GM12891 (cell line): ENCODE measurements at regions not wholly inside any gene's neighbourhood (a gene's known extent, or its start where the extent isn't known, plus 50 kb on each side); places are given as distances from the start of the nearest gene placed in this dataset.

ENCODE experiments used
- DNase-seq: peaks from one replicate; pipeline ENCODE4 v3.0.0; 2011; ENCODE audit warnings: low spot score; ENCODE audit not compliant: insufficient read length
- FAIRE-seq: peaks from 2 replicates; lab custom pipeline; 2011; peaks lifted over from hg19 to GRCh38; lab: Jason Lieb, UNC
- PAX5 ChIP-seq: IDR thresholded peaks from 2 replicates; pipeline ENCODE4 v1.6.1; 2011; ENCODE audit warnings: low read length, moderate library complexity, mild to moderate bottlenecking; ENCODE audit not compliant: insufficient read depth, severe bottlenecking
- POLR2A ChIP-seq: IDR thresholded peaks from 2 replicates; pipeline ENCODE4 v1.6.1; 2011; ENCODE audit warnings: low read depth, low read length, control low read depth
- POLR2AphosphoS5 ChIP-seq: IDR thresholded peaks from 2 replicates; pipeline ENCODE4 v1.6.1; 2011; ENCODE audit warnings: low read depth, low read length, control low read depth
- POU2F2 ChIP-seq: IDR thresholded peaks from 2 replicates; pipeline ENCODE4 v1.6.1; 2011; ENCODE audit warnings: low read depth, mild to moderate bottlenecking, control low read depth, low read length, moderate library complexity
- SPI1 ChIP-seq: IDR thresholded peaks from 2 replicates; pipeline ENCODE4 v1.6.1; 2011; ENCODE audit warnings: low read depth, low read length, control low read depth
- TAF1 ChIP-seq: IDR thresholded peaks from 2 replicates; pipeline ENCODE4 v1.6.1; 2011; ENCODE audit warnings: low read depth, low read length, control low read depth

- no peak for FAIRE-seq
- no peak for DNase-seq
- no peak for TF ChIP-seq SPI1
- no peak for TF ChIP-seq POLR2AphosphoS5
- no peak for TF ChIP-seq PAX5
- TF ChIP-seq TAF1: no peak
These were observed 149.3 kb downstream of the TTC32 start for GRCh38 chr2:19752500-19752899.

DNA sequence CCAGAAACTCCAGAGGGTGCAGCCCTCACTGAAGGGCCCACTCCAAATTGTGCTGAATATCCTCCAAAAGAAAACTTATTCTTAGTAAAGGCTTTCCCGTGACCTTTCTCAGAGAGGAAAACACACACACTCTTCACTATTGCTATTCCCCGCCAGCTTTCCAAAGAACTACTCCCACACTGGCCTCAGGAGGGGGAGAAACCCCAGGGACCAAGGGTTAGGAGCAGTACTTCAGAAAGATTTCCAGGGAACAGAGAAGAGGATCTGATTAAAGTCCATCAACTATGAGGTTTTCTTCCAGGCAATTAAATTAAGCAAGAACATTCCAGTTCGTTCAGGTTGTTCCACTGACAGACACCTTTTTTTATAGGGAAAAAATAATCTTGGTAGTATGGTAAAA, 150.2 kb downstream of the TTC32 start:
- TF ChIP-seq POLR2A (no peak), POU2F2 (no peak), POLR2AphosphoS5 (no peak), SPI1 (no peak), TAF1 (no peak), PAX5 (no peak)
- FAIRE-seq (no peak), DNase-seq (no peak)

DNA sequence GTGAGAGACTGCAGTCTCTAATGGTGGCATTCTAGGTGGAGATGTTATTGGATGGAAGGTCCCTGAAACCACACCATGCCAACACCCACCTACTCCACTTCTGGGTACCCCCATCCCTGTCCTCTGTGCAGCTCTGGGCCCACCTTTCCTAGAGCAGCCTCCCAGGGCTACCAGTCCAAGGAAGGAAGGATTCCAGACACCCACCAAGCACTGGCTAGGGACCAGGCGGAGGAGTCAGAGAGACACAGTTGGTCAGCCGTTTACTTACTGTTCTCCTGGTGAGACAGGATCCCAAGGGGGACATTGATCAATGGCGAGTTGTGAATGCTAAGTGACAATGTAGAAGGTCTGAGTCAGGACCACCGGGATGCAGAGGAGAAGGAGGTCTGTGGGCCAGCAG, 151.6 kb downstream of the TTC32 start:
- DNase-seq: no peak
- TF ChIP-seq POU2F2 (no peak), PAX5 (no peak), SPI1 (no peak)
- FAIRE-seq: no peak

- no peak for FAIRE-seq
- no peak for TF ChIP-seq POLR2AphosphoS5
- no peak for TF ChIP-seq POU2F2
- no peak for TF ChIP-seq TAF1
These were observed 152.3 kb downstream of the TTC32 start for GRCh38 chr2:19749507-19749836.

GRCh38 chr2:19748711-19749506, 152.9 kb downstream of the TTC32 start:
- FAIRE-seq: no peak
- TF ChIP-seq POLR2A: no peak
- no peak for TF ChIP-seq POLR2AphosphoS5
- no peak for TF ChIP-seq PAX5
- TF ChIP-seq SPI1: no peak
- no peak for TF ChIP-seq TAF1
- TF ChIP-seq POU2F2: no peak

More at GRCh38 chr2:19749507-19749836, 152.3 kb downstream of the TTC32 start:
- DNase-seq: no peak

GRCh38 chr2:19748073-19748375, 153.8 kb downstream of the TTC32 start:
- TF ChIP-seq POLR2AphosphoS5 (no peak), POU2F2 (no peak), PAX5 (no peak), SPI1 (no peak), TAF1 (no peak), POLR2A (no peak)
- FAIRE-seq (no peak), DNase-seq (no peak)

More at GRCh38 chr2:19748711-19749506, 152.9 kb downstream of the TTC32 start:
- no peak for DNase-seq

DNA sequence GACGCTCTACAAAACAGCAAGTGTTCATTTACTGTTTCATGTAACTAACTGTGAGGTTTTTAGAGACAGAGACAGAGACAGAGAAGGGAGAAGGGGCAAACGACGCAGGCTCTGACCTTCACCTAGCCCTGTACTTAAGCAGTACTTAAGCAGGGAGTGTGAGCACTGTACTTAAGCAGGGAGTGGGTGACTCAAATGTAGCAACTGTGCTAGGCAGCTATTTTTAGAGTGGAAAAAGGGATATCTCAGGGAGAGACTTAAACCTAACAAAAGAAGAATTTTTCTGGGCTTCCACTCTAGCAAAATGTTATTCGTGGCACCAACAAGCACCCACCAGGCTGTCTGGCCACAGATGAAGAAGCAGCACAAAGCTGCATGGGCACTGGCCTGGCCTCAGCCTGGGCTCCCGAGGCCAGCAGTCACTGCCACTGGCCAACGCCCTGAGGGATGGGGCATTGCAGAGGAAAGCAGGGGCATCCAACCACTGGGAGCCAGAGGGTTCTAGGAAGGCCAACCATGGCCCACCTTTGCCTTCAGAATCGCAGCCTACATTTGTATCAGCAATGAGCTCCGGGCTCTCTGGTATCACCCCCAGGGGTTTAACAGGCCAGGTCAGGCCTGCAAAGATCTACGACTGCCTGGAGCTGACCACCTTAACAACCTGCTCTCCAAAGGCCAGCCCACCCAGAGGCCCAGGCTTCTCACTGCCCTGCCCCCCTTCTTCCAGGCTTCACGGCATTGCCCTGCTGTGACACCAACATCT, 154.3 kb downstream of the TTC32 start:
- no peak for DNase-seq
- FAIRE-seq: no peak
- TF ChIP-seq SPI1: no peak
- no peak for TF ChIP-seq POLR2AphosphoS5
- TF ChIP-seq POU2F2: no peak
- TF ChIP-seq POLR2A: no peak
- no peak for TF ChIP-seq TAF1
- no peak for TF ChIP-seq PAX5

DNA sequence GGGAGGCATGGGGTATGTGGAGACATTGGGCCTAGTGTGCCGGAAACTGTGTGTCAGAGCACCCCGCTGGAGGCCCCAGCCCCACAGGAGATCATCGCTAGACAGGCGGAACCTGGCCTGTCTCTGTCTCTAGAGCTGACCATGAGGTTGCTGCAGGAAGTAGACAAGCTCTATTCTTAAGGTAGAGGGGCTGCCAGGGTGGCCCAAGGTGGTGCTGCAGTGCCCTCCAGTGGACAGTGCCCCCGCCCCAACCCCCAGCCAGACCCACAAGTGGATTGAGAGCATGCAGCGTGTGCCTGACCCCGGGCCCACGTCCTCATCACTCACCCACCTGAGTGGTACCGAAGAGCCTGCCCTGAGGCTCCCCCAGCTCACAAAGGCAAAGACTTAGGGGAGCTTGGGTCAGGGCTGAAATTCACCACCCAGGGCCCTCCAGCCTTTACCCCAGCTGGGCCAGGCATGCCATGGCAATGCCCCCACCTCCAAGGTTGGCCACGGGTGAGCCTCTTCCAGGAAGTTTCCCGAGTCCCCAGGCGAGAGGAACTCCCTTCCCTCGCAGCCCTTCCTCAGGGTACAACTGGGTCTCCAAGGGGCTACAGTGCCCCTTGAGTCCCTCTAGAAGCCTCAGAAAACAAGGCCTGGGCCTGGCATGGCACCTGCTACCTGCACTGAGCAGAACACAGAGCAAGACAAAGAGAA, 155.0 kb downstream of the TTC32 start:
- no peak for TF ChIP-seq PAX5
- no peak for TF ChIP-seq SPI1
- no peak for TF ChIP-seq POLR2A
- TF ChIP-seq POU2F2: no peak
- no peak for TF ChIP-seq TAF1
- no peak for TF ChIP-seq POLR2AphosphoS5
- DNase-seq: peak; percentile 37

GRCh38 chr2:19746137-19746600, 155.6 kb downstream of the TTC32 start:
- DNase-seq: no peak
- no peak for FAIRE-seq
- TF ChIP-seq TAF1: no peak
- no peak for TF ChIP-seq POLR2AphosphoS5
- no peak for TF ChIP-seq PAX5
- TF ChIP-seq POU2F2: no peak
- TF ChIP-seq SPI1: no peak
- TF ChIP-seq POLR2A: no peak

More for the DNA sequence above, 155.0 kb downstream of the TTC32 start:
- no peak for FAIRE-seq
